ENCODE measurements at regions not wholly inside any gene's neighbourhood (a gene's known extent, or its start where the extent isn't known, plus 50 kb on each side); places are given as distances from the start of the nearest gene placed in this dataset.

GRCh38 chr15:98433346-98433745 lies 215.0 kb upstream of the IGF1R start:
- CTCF ChIA-PET: no interaction called here
- peaks cover 13% of the 10 kb centered on the region for H3K27me3 Mint-ChIP-seq

GRCh38 chr15:98433856-98434255 lies 214.5 kb upstream of the IGF1R start:
- Mint-ChIP-seq H3K27ac (no peak overlapping the region), H3K9me3 (no peaks in the 10 kb centered on the region), H3K36me3 (ENCODE audit: low read depth) (no peaks in the 10 kb centered on the region), H3K4me1 (peaks cover under 1% of the 10 kb centered on the region), H3K4me3 (no peak overlapping the region), H3K27me3 (peaks cover 10% of the 10 kb centered on the region)
- ChIA-PET CTCF (no interaction called here), POLR2A (no interaction called here)
- DNase-seq: no peak

More at GRCh38 chr15:98433346-98433745, 215.0 kb upstream of the IGF1R start:
- no peak overlapping the region for H3K4me3 Mint-ChIP-seq
- no peak overlapping the region for H3K27ac Mint-ChIP-seq
- H3K4me1 Mint-ChIP-seq: peaks cover 2% of the 10 kb centered on the region
- no peak for DNase-seq
- H3K36me3 Mint-ChIP-seq (ENCODE audit: low read depth): no peaks in the 10 kb centered on the region
- H3K9me3 Mint-ChIP-seq: no peaks in the 10 kb centered on the region
- POLR2A ChIA-PET: no interaction called here

- ChIA-PET POLR2A (no interaction called here), CTCF (no interaction called here)
- Mint-ChIP-seq H3K4me1 (peaks cover 2% of the 10 kb centered on the region), H3K27me3 (no peaks in the 10 kb centered on the region), H3K9me3 (no peaks in the 10 kb centered on the region), H3K36me3 (ENCODE audit: low read depth) (no peaks in the 10 kb centered on the region), H3K4me3 (no peak overlapping the region), H3K27ac (no peak overlapping the region)
- DNase-seq: no peak
These were observed 210.6 kb upstream of the IGF1R start for GRCh38 chr15:98437752-98438151.

GRCh38 chr15:98438326-98438725 lies 210.0 kb upstream of the IGF1R start:
- Mint-ChIP-seq H3K4me3 (no peak overlapping the region), H3K4me1 (peaks cover 2% of the 10 kb centered on the region), H3K27me3 (no peaks in the 10 kb centered on the region), H3K36me3 (ENCODE audit: low read depth) (no peaks in the 10 kb centered on the region), H3K27ac (no peak overlapping the region), H3K9me3 (no peaks in the 10 kb centered on the region)
- ChIA-PET CTCF (interaction anchor here (1.0 kb wide), 1 partner anchor 10 kb away, joined by 3 read pairs; no protein-coding TSS in a partner anchor), POLR2A (interaction anchor here (0.9 kb wide), 1 partner anchor 10 kb away, joined by 3 read pairs; no protein-coding TSS in a partner anchor)
- no peak for DNase-seq

GRCh38 chr15:98438907-98439306 lies 209.4 kb upstream of the IGF1R start:
- DNase-seq: no peak
- POLR2A ChIA-PET: interaction anchor here (0.9 kb wide), 1 partner anchor 10 kb away, joined by 3 read pairs; no protein-coding TSS in a partner anchor
- no peaks in the 10 kb centered on the region for H3K36me3 Mint-ChIP-seq (ENCODE audit: low read depth)
- no peaks in the 10 kb centered on the region for H3K9me3 Mint-ChIP-seq
- H3K27me3 Mint-ChIP-seq: no peaks in the 10 kb centered on the region
- CTCF ChIA-PET: interaction anchor here (1.0 kb wide), 1 partner anchor 11 kb away, joined by 3 read pairs; no protein-coding TSS in a partner anchor
- no peak overlapping the region for H3K27ac Mint-ChIP-seq
- H3K4me3 Mint-ChIP-seq: no peak overlapping the region
- peaks cover 2% of the 10 kb centered on the region for H3K4me1 Mint-ChIP-seq

GRCh38 chr15:98439523-98439942 lies 208.8 kb upstream of the IGF1R start:
- Mint-ChIP-seq H3K27me3 (no peaks in the 10 kb centered on the region), H3K4me1 (peaks cover 2% of the 10 kb centered on the region), H3K27ac (no peak overlapping the region), H3K4me3 (no peak overlapping the region), H3K9me3 (no peaks in the 10 kb centered on the region), H3K36me3 (ENCODE audit: low read depth) (no peaks in the 10 kb centered on the region)
- POLR2A ChIA-PET: no interaction called here
- CTCF ChIA-PET: interaction anchor here (0.8 kb wide), 1 partner anchor 11 kb away, joined by 3 read pairs; no protein-coding TSS in a partner anchor
- DNase-seq: no peak

GRCh38 chr15:98440917-98441316 lies 207.4 kb upstream of the IGF1R start:
- POLR2A ChIA-PET: no interaction called here
- no peak overlapping the region for H3K4me3 Mint-ChIP-seq
- CTCF ChIA-PET: interaction anchor here (1.3 kb wide), 1 partner anchor 206 kb away, joined by 3 read pairs; no protein-coding TSS in a partner anchor
- H3K36me3 Mint-ChIP-seq (ENCODE audit: low read depth): no peaks in the 10 kb centered on the region
- H3K27ac Mint-ChIP-seq: no peak overlapping the region
- H3K9me3 Mint-ChIP-seq: no peaks in the 10 kb centered on the region
- no peak for DNase-seq
- no peaks in the 10 kb centered on the region for H3K27me3 Mint-ChIP-seq
- H3K4me1 Mint-ChIP-seq: peaks cover 2% of the 10 kb centered on the region

- Mint-ChIP-seq H3K4me3 (no peak overlapping the region), H3K36me3 (ENCODE audit: low read depth) (no peaks in the 10 kb centered on the region), H3K27me3 (no peaks in the 10 kb centered on the region), H3K9me3 (no peaks in the 10 kb centered on the region), H3K27ac (no peak overlapping the region), H3K4me1 (peaks cover 2% of the 10 kb centered on the region)
- DNase-seq: no peak
- ChIA-PET CTCF (interaction anchor here (0.8 to 1.7 kb wide), 3 partner anchors 205 to 410 kb away, joined by 3 to 5 read pairs (median 3); no protein-coding TSS in a partner anchor), POLR2A (no interaction called here)
These were observed 206.7 kb upstream of the IGF1R start for GRCh38 chr15:98441599-98441998.

GRCh38 chr15:98442379-98442833 lies 205.9 kb upstream of the IGF1R start:
- peak; percentile 53 for DNase-seq
- H3K4me3 Mint-ChIP-seq: no peak overlapping the region
- no peak overlapping the region for H3K27ac Mint-ChIP-seq
- no peaks in the 10 kb centered on the region for H3K36me3 Mint-ChIP-seq (ENCODE audit: low read depth)
- ChIA-PET CTCF (interaction anchor here (0.8 to 1.7 kb wide), 6 partner anchors 14 to 409 kb away, joined by 3 to 5 read pairs (median 4); no protein-coding TSS in a partner anchor), POLR2A (no interaction called here)
- peaks cover 2% of the 10 kb centered on the region for H3K4me1 Mint-ChIP-seq
- H3K27me3 Mint-ChIP-seq: no peaks in the 10 kb centered on the region
- no peaks in the 10 kb centered on the region for H3K9me3 Mint-ChIP-seq

GRCh38 chr15:98442901-98443300 lies 205.4 kb upstream of the IGF1R start:
- H3K36me3 Mint-ChIP-seq (ENCODE audit: low read depth): no peaks in the 10 kb centered on the region
- H3K27me3 Mint-ChIP-seq: no peaks in the 10 kb centered on the region
- no peak overlapping the region for H3K27ac Mint-ChIP-seq
- peaks cover 2% of the 10 kb centered on the region for H3K4me1 Mint-ChIP-seq
- H3K9me3 Mint-ChIP-seq: no peaks in the 10 kb centered on the region
- no peak overlapping the region for H3K4me3 Mint-ChIP-seq
- no peak for DNase-seq
- POLR2A ChIA-PET: no interaction called here
- CTCF ChIA-PET: interaction anchor here (0.8 to 1.7 kb wide), 4 partner anchors 15 to 225 kb away, joined by 3 to 5 read pairs (median 4); no protein-coding TSS in a partner anchor

- no peaks in the 10 kb centered on the region for H3K36me3 Mint-ChIP-seq (ENCODE audit: low read depth)
- no peak overlapping the region for H3K27ac Mint-ChIP-seq
- ChIA-PET CTCF (interaction anchor here (1.5 to 1.6 kb wide), 2 partner anchors 15 to 214 kb away, joined by 4 read pairs; no protein-coding TSS in a partner anchor), POLR2A (no interaction called here)
- H3K4me3 Mint-ChIP-seq: no peak overlapping the region
- H3K4me1 Mint-ChIP-seq: peaks cover 2% of the 10 kb centered on the region
- no peak for DNase-seq
- H3K9me3 Mint-ChIP-seq: no peaks in the 10 kb centered on the region
- peaks cover 5% of the 10 kb centered on the region for H3K27me3 Mint-ChIP-seq
These were observed 204.8 kb upstream of the IGF1R start for GRCh38 chr15:98443526-98443925.

- Mint-ChIP-seq H3K4me1 (peaks cover 5% of the 10 kb centered on the region), H3K27me3 (peaks cover 5% of the 10 kb centered on the region), H3K36me3 (ENCODE audit: low read depth) (no peaks in the 10 kb centered on the region), H3K4me3 (no peak overlapping the region), H3K9me3 (no peaks in the 10 kb centered on the region), H3K27ac (no peak overlapping the region)
- POLR2A ChIA-PET: no interaction called here
- no peak for DNase-seq
- CTCF ChIA-PET: interaction anchor here (1.5 kb wide), 1 partner anchor 213 kb away, joined by 4 read pairs; no protein-coding TSS in a partner anchor
These were observed 204.2 kb upstream of the IGF1R start for GRCh38 chr15:98444138-98444537.

- H3K4me3 Mint-ChIP-seq: no peak overlapping the region
- DNase-seq: no peak
- H3K27ac Mint-ChIP-seq: no peak overlapping the region
- H3K4me1 Mint-ChIP-seq: peaks cover 5% of the 10 kb centered on the region
- ChIA-PET CTCF (no interaction called here), POLR2A (no interaction called here)
- peaks cover 5% of the 10 kb centered on the region for H3K27me3 Mint-ChIP-seq
- no peaks in the 10 kb centered on the region for H3K36me3 Mint-ChIP-seq (ENCODE audit: low read depth)
- no peaks in the 10 kb centered on the region for H3K9me3 Mint-ChIP-seq
These were observed 203.0 kb upstream of the IGF1R start for GRCh38 chr15:98445315-98445714.

GRCh38 chr15:98446083-98446482 lies 202.3 kb upstream of the IGF1R start:
- H3K4me3 Mint-ChIP-seq: no peak overlapping the region
- peaks cover 5% of the 10 kb centered on the region for H3K27me3 Mint-ChIP-seq
- H3K36me3 Mint-ChIP-seq (ENCODE audit: low read depth): no peaks in the 10 kb centered on the region
- no peak overlapping the region for H3K27ac Mint-ChIP-seq
- H3K4me1 Mint-ChIP-seq: peaks cover 5% of the 10 kb centered on the region
- ChIA-PET POLR2A (no interaction called here), CTCF (no interaction called here)
- DNase-seq: no peak
- H3K9me3 Mint-ChIP-seq: no peaks in the 10 kb centered on the region
